ENCODE measurements at regions not wholly inside any gene's neighbourhood (a gene's known extent, or its start where the extent isn't known, plus 50 kb on each side); places are given as distances from the start of the nearest gene placed in this dataset.

GRCh38 chr10:33026422-33026821 is 68.4 kb upstream of the ITGB1 start:
- dilution Hi-C loops (cut with MboI; ENCODE audit: extremely low pct_ligation_motif_present, low sequenced_read_pairs) = no loop called here
- no peak for DNase-seq (ENCODE audit: low read depth, low spot score)
- Histone ChIP-seq H3K36me3 (ENCODE audit: control insufficient read depth in 2 of 2, extremely low read depth in 1 of 2, insufficient read depth in 2 of 2, low read length in 2 of 2) (no peaks in the 10 kb centered on the region), H3K27me3 (ENCODE audit: control insufficient read depth, extremely low read depth, insufficient read depth, low read length) (no peaks in the 10 kb centered on the region), H3K4me1 (ENCODE audit: control insufficient read depth, extremely low read depth, insufficient read depth, low read length) (peaks cover 24% of the 10 kb centered on the region), H4K20me1 (ENCODE audit: control insufficient read depth, extremely low read depth, insufficient read depth, low read length) (no peaks in the 10 kb centered on the region), H3K79me2 (ENCODE audit: control insufficient read depth, insufficient read depth, low read length) (no peaks in the 10 kb centered on the region), H3K9ac (ENCODE audit: control insufficient read depth, extremely low read depth, insufficient read depth, low read length) (no peak overlapping the region), H3K4me2 (ENCODE audit: control insufficient read depth, extremely low read depth, insufficient read depth, low read depth, low read length) (peak overlapping the region; percentile 11), H3K4me3 (ENCODE audit: control insufficient read depth in 2 of 3, extremely low read depth in 1 of 3, insufficient read depth in 2 of 3, low read depth in 1 of 3, low read length in 3 of 3) (no peak overlapping the region), H3K9me1 (ENCODE audit: control insufficient read depth, extremely low read depth, insufficient read depth, low read length) (no peaks in the 10 kb centered on the region), H3K27ac (ENCODE audit: control insufficient read depth, insufficient read depth, low read length) (no peak overlapping the region), H3K9me3 (ENCODE audit: control insufficient read depth, low read depth, low read length) (no peaks in the 10 kb centered on the region), H2AFZ (ENCODE audit: control insufficient read depth, low read length) (no peak overlapping the region)
- TF ChIP-seq EZH2 (IDR thresholded peaks at IDR 0.05; ENCODE audit: low read length) (no peak), CTCF (optimal IDR thresholded peaks at IDR 0.05 in 1 of 3, IDR thresholded peaks at IDR 0.05 in 1 of 3, conservative IDR thresholded peaks at IDR 0.05 in 1 of 3; ENCODE audit: extremely low read depth in 1 of 3, insufficient read depth in 2 of 3, low read length in 3 of 3) (no peak)
- peak; percentile 58 for FAIRE-seq

- no peaks in the 10 kb centered on the region for H3K27me3 ChIP-seq (ENCODE audit: control insufficient read depth, extremely low read depth, insufficient read depth, low read length)
- no peak overlapping the region for H3K4me3 ChIP-seq (ENCODE audit: control insufficient read depth in 2 of 3, extremely low read depth in 1 of 3, insufficient read depth in 2 of 3, low read depth in 1 of 3, low read length in 3 of 3)
- dilution Hi-C loops (cut with MboI; ENCODE audit: extremely low pct_ligation_motif_present, low sequenced_read_pairs) = no loop called here
- no peaks in the 10 kb centered on the region for H3K79me2 ChIP-seq (ENCODE audit: control insufficient read depth, insufficient read depth, low read length)
- H3K9ac ChIP-seq (ENCODE audit: control insufficient read depth, extremely low read depth, insufficient read depth, low read length) = no peak overlapping the region
- H4K20me1 ChIP-seq (ENCODE audit: control insufficient read depth, extremely low read depth, insufficient read depth, low read length) = no peaks in the 10 kb centered on the region
- no peak for DNase-seq (ENCODE audit: low read depth, low spot score)
- no peaks in the 10 kb centered on the region for H3K9me1 ChIP-seq (ENCODE audit: control insufficient read depth, extremely low read depth, insufficient read depth, low read length)
- no peaks in the 10 kb centered on the region for H3K9me3 ChIP-seq (ENCODE audit: control insufficient read depth, low read depth, low read length)
- no peak overlapping the region for H3K27ac ChIP-seq (ENCODE audit: control insufficient read depth, insufficient read depth, low read length)
- no peaks in the 10 kb centered on the region for H3K36me3 ChIP-seq (ENCODE audit: control insufficient read depth in 2 of 2, extremely low read depth in 1 of 2, insufficient read depth in 2 of 2, low read length in 2 of 2)
- FAIRE-seq = no peak
- no peak overlapping the region for H2AFZ ChIP-seq (ENCODE audit: control insufficient read depth, low read length)
- H3K4me2 ChIP-seq (ENCODE audit: control insufficient read depth, extremely low read depth, insufficient read depth, low read depth, low read length) = no peak overlapping the region
- no peak for TF ChIP-seq CTCF (optimal IDR thresholded peaks at IDR 0.05 in 1 of 3, IDR thresholded peaks at IDR 0.05 in 1 of 3, conservative IDR thresholded peaks at IDR 0.05 in 1 of 3; ENCODE audit: extremely low read depth in 1 of 3, insufficient read depth in 2 of 3, low read length in 3 of 3)
- no peak for TF ChIP-seq EZH2 (IDR thresholded peaks at IDR 0.05; ENCODE audit: low read length)
- H3K4me1 ChIP-seq (ENCODE audit: control insufficient read depth, extremely low read depth, insufficient read depth, low read length) = peaks cover 24% of the 10 kb centered on the region
These were observed 67.9 kb upstream of the ITGB1 start for GRCh38 chr10:33025910-33026309.
